ENCODE measurements at regions not wholly inside any gene's neighbourhood (a gene's known extent, or its start where the extent isn't known, plus 50 kb on each side); places are given as distances from the start of the nearest gene placed in this dataset.
"Not testable (repeated sequence)": the region's sequence is repeated elsewhere in the genome, so short reads cannot be mapped to it uniquely, and the experiment has no call there.

DNA sequence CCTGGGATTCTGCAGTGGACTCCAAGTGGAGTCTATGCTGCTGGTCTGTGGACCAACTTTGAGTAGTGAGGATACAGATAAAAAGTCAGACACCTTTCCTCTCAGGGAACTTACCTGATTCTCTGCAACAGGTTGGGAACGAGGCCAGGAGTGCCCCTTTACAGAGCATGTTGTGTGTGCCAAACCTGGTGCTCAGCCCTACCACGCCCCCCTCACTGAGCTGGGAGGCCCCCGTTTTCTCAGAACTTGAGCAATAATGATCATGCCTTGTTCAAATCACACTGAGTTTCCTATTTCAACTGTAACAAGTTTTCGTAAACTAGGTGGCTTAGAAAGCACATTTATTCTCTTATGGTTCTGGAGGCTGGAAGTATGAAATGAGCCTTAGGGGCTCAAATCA lies 182.0 kb downstream of the COPRS start:
- Histone ChIP-seq H4K20me1 (ENCODE audit: insufficient read depth, poor library complexity, severe bottlenecking) (no peaks in the 10 kb centered on the region), H3K36me3 (replicated peaks; ENCODE audit: insufficient read depth, low read depth) (no peaks in the 10 kb centered on the region), H3K9me2 (replicated peaks; ENCODE audit: insufficient read depth) (no peaks in the 10 kb centered on the region), H3K4me3 (no peak overlapping the region), H3K27ac (no peak overlapping the region), H2AFZ (no peak overlapping the region), H3K27me3 (no peaks in the 10 kb centered on the region), H3K9me3 (ENCODE audit: low read depth) (no peaks in the 10 kb centered on the region), H3K4me2 (no peak overlapping the region), H3K4me1 (ENCODE audit: insufficient read depth) (no peaks in the 10 kb centered on the region), H3K79me2 (no peaks in the 10 kb centered on the region)
- WGBS (ENCODE audit: low lambda C conversion rate, missing lambda C conversion rate): 88% methylated on average over 4 of the region's 4 CpGs
- TF ChIP-seq, protein P1, sequence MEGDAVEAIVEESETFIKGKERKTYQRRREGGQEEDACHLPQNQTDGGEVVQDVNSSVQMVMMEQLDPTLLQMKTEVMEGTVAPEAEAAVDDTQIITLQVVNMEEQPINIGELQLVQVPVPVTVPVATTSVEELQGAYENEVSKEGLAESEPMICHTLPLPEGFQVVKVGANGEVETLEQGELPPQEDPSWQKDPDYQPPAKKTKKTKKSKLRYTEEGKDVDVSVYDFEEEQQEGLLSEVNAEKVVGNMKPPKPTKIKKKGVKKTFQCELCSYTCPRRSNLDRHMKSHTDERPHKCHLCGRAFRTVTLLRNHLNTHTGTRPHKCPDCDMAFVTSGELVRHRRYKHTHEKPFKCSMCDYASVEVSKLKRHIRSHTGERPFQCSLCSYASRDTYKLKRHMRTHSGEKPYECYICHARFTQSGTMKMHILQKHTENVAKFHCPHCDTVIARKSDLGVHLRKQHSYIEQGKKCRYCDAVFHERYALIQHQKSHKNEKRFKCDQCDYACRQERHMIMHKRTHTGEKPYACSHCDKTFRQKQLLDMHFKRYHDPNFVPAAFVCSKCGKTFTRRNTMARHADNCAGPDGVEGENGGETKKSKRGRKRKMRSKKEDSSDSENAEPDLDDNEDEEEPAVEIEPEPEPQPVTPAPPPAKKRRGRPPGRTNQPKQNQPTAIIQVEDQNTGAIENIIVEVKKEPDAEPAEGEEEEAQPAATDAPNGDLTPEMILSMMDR (IDR thresholded peaks at IDR 0.05; ENCODE audit: poor library complexity): no peak
- TF ChIP-seq EZH2phosphoT487 (IDR thresholded peaks at IDR 0.05; ENCODE audit: low read depth, severe bottlenecking, unreplicated experiment) (no peak), EZH2 (IDR thresholded peaks at IDR 0.05; ENCODE audit: borderline replicate concordance) (no peak)
- no peak for DNase-seq (ENCODE audit: low spot score)

DNA sequence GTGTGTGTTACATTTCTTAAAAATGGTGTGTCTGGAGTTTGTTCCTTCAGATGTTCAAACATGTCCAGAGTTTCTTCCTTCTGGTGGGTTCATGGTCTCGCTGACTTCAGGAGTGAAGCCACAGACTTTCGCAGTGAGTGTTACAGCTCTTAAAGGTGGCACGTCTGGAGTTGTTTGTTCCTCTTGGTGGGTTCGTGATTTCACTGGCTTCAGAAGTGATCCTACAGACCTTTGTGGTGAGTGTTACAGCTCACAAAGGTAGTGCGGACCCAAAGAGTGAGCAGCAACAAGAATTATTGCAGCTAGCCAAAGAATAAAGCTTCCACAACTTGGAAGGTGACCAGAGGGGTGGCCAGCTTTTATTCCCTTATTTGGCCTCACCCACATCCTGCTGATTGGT lies 183.7 kb downstream of the COPRS start:
- not testable (repeated sequence) for H2AFZ ChIP-seq; H3K9me3 ChIP-seq (ENCODE audit: low read depth); H3K4me1 ChIP-seq (ENCODE audit: insufficient read depth); H3K79me2 ChIP-seq; H3K27ac ChIP-seq; H3K4me3 ChIP-seq; H3K4me2 ChIP-seq; H3K9me2 ChIP-seq (replicated peaks; ENCODE audit: insufficient read depth); H3K27me3 ChIP-seq; H3K36me3 ChIP-seq (replicated peaks; ENCODE audit: insufficient read depth, low read depth); DNase-seq (ENCODE audit: low spot score); H4K20me1 ChIP-seq (ENCODE audit: insufficient read depth, poor library complexity, severe bottlenecking)
- WGBS (ENCODE audit: low lambda C conversion rate, missing lambda C conversion rate): 96% methylated on average over 5 of the region's 5 CpGs

DNA sequence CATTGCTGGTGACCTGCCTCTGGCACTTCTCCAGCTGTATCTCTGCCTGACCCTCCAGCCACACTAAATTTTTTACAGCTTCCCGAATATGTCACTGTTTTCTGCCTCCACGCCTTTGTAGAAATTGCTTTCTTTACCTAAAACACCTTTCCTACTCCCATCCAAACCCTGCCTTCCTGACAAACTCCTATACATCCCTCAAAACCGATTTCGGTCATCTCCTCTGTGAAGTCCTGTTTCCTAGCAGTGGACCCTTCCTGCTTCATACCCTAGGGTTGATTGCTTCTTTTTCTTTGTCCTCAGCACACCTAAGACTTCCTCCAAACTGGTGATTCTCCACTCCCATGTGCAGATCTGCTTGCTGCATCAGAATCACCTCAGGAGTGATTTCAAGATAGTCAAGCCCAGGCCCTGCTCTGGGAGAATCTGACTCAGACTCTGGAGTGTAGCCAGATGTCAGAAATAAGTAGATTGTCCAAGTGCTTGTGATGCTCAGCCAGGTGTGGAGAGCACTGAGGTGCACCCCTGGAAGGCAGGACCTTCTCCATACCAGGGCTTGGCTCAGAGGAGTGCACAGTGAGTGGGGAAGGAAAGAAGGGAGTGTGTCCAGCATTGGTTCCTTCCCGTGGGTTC lies 184.2 kb downstream of the COPRS start:
- Histone ChIP-seq H3K27me3 (no peaks in the 10 kb centered on the region), H3K27ac (no peak overlapping the region), H3K4me1 (ENCODE audit: insufficient read depth) (no peaks in the 10 kb centered on the region), H3K4me3 (no peak overlapping the region), H3K9me3 (ENCODE audit: low read depth) (no peaks in the 10 kb centered on the region), H3K79me2 (no peaks in the 10 kb centered on the region), H2AFZ (no peak overlapping the region), H4K20me1 (ENCODE audit: insufficient read depth, poor library complexity, severe bottlenecking) (no peaks in the 10 kb centered on the region), H3K36me3 (replicated peaks; ENCODE audit: insufficient read depth, low read depth) (no peaks in the 10 kb centered on the region), H3K9me2 (replicated peaks; ENCODE audit: insufficient read depth) (no peaks in the 10 kb centered on the region), H3K4me2 (no peak overlapping the region)
- TF ChIP-seq, protein P1 (IDR thresholded peaks at IDR 0.05; ENCODE audit: poor library complexity): no peak
- no peak for TF ChIP-seq EZH2 (IDR thresholded peaks at IDR 0.05; ENCODE audit: borderline replicate concordance)
- TF ChIP-seq EZH2phosphoT487 (IDR thresholded peaks at IDR 0.05; ENCODE audit: low read depth, severe bottlenecking, unreplicated experiment): no peak
- WGBS (ENCODE audit: low lambda C conversion rate, missing lambda C conversion rate): 78% methylated on average over 5 of the region's 5 CpGs
- no peak for DNase-seq (ENCODE audit: low spot score)

DNA sequence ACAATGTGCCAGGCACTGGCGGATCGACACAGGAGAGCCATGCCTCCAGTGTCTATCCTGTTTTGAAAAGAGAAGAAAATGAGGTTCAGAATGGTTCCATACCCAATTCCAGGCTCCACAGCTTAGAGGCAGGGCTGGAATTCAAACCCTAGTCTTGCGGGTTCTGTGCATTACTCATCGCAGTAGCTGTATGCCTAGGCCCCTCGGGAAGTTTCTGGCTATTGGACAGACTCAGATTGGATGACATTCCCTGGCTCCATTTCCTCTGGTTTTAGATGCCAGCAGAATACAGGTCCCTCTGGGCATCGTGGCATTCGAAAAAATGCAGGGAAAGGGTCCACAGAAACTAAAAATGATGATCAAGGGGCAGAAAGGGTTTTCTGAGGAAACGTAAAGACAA lies 184.7 kb downstream of the COPRS start:
- DNase-seq (ENCODE audit: low spot score): no peak
- Histone ChIP-seq H3K4me2 (no peak overlapping the region), H3K36me3 (replicated peaks; ENCODE audit: insufficient read depth, low read depth) (no peaks in the 10 kb centered on the region), H3K9me3 (ENCODE audit: low read depth) (no peaks in the 10 kb centered on the region), H3K4me3 (no peak overlapping the region), H2AFZ (no peak overlapping the region), H3K27me3 (no peaks in the 10 kb centered on the region), H3K79me2 (no peaks in the 10 kb centered on the region), H3K4me1 (ENCODE audit: insufficient read depth) (no peaks in the 10 kb centered on the region), H4K20me1 (ENCODE audit: insufficient read depth, poor library complexity, severe bottlenecking) (no peaks in the 10 kb centered on the region), H3K27ac (no peak overlapping the region), H3K9me2 (replicated peaks; ENCODE audit: insufficient read depth) (no peaks in the 10 kb centered on the region)
- WGBS (ENCODE audit: low lambda C conversion rate, missing lambda C conversion rate): 69% methylated on average over 8 of the region's 8 CpGs
- no peak for TF ChIP-seq EZH2phosphoT487 (IDR thresholded peaks at IDR 0.05; ENCODE audit: low read depth, severe bottlenecking, unreplicated experiment)

Measured in hepatocyte (in vitro differentiated cells).